HEK293 (cell line): ENCODE measurements at regions not wholly inside any gene's neighbourhood (a gene's known extent, or its start where the extent isn't known, plus 50 kb on each side); places are given as distances from the start of the nearest gene placed in this dataset.

Experiments
- CTCF ChIA-PET: fragments of 350-600 bp; formaldehyde crosslinking; extraction: SDS; loops from one replicate; lab custom pipeline; 2021; ENCODE audit warnings: antibody characterized with exemption; lab: Yijun Ruan, JAX
- POLR2A ChIA-PET: fragments of 300-600 bp; formaldehyde crosslinking; extraction: SDS; loops from one replicate; lab custom pipeline; 2020; ENCODE audit warnings: antibody characterized with exemption, inconsistent platforms; lab: Yijun Ruan, JAX
- H3K27ac ChIP-seq: fragments of 200-500 bp; sonication (Bioruptor generic); 2 replicates; pipeline ENCODE4 v1.5.1; 2014; ENCODE audit warnings: low read depth, low read length, control low read depth, inconsistent platforms; ENCODE audit errors: extremely low read depth
- H3K36me3 ChIP-seq, 2 experiments: fragments of 200-500 bp in 1 of 2; sonication (Bioruptor generic) in 1 of 2; 1 replicate in 1 of 2; 2 replicates in 1 of 2; pipeline ENCODE4 v1.5.1; 2014 to 2017; ENCODE audit warnings: inconsistent platforms in 2 of 2, low read length in 2 of 2; ENCODE audit not compliant: control insufficient read depth in 2 of 2, insufficient read depth in 1 of 2
- H3K4me1 ChIP-seq: fragments of 200-500 bp; sonication (Bioruptor generic); 2 replicates; pipeline ENCODE4 v1.5.1; 2014; ENCODE audit warnings: mild to moderate bottlenecking, low read length, inconsistent platforms; ENCODE audit not compliant: control insufficient read depth, insufficient read depth
- H3K4me3 ChIP-seq: 2 replicates; pipeline ENCODE4 v1.5.1; 2011; ENCODE audit warnings: low read depth, mild to moderate bottlenecking, control low read depth, low read length, moderate library complexity
- H3K9me3 ChIP-seq: fragments of 200-500 bp; sonication (Bioruptor generic); 2 replicates; pipeline ENCODE4 v1.5.1; 2014; ENCODE audit warnings: low read depth, low read length, inconsistent platforms; ENCODE audit not compliant: control insufficient read depth, insufficient read depth
- AEBP2 ChIP-seq: fragments of 450-650 bp; formaldehyde crosslinking; IDR thresholded peaks from 2 replicates; pipeline ENCODE4 v1.5.1; 2016; ENCODE audit warnings: missing biosample characterization, missing genetic modification characterization, borderline replicate concordance
- EGR2 ChIP-seq: fragments of 450-650 bp; formaldehyde crosslinking; IDR thresholded peaks from 2 replicates; pipeline ENCODE4 v1.5.1; 2016; ENCODE audit warnings: low read depth, missing biosample characterization, missing genetic modification characterization
- GLIS2 ChIP-seq: fragments of 450-650 bp; formaldehyde crosslinking; IDR thresholded peaks from 2 replicates; pipeline ENCODE4 v1.5.1; 2016; ENCODE audit warnings: missing biosample characterization, missing genetic modification characterization
- HOXD13 ChIP-seq: sonication (generic); formaldehyde crosslinking; IDR thresholded peaks from 2 replicates; pipeline ENCODE4 v1.8.0; 2022; ENCODE audit warnings: missing genetic modification reagents, borderline replicate concordance
- KLF9 ChIP-seq: fragments of 450-650 bp; formaldehyde crosslinking; IDR thresholded peaks from 2 replicates; pipeline ENCODE4 v1.5.1; 2016; ENCODE audit warnings: missing biosample characterization, missing genetic modification characterization, low read depth
- PRDM6 ChIP-seq: fragments of 450-650 bp; formaldehyde crosslinking; IDR thresholded peaks from 2 replicates; pipeline ENCODE4 v1.5.1; 2017; ENCODE audit warnings: missing biosample characterization, missing genetic modification characterization
- SCRT2 ChIP-seq: fragments of 450-650 bp; formaldehyde crosslinking; IDR thresholded peaks from 2 replicates; pipeline ENCODE4 v1.5.1; 2016; ENCODE audit warnings: missing biosample characterization, missing genetic modification characterization
- TCF7L2 ChIP-seq: IDR thresholded peaks from 2 replicates; pipeline ENCODE4 v1.6.1; 2011; ENCODE audit warnings: low read depth, mild to moderate bottlenecking, inconsistent platforms, low read length, moderate library complexity, borderline replicate concordance
- TSHZ1 ChIP-seq: fragments of 450-650 bp; formaldehyde crosslinking; IDR thresholded peaks from 2 replicates; pipeline ENCODE4 v1.5.1; 2016; ENCODE audit warnings: missing biosample characterization, missing genetic modification characterization, borderline replicate concordance
- ZBTB20 ChIP-seq: fragments of 450-650 bp; formaldehyde crosslinking; IDR thresholded peaks from 2 replicates; pipeline ENCODE4 v1.5.1; 2016; ENCODE audit warnings: missing biosample characterization, missing genetic modification characterization
- ZEB2 ChIP-seq: fragments of 450-650 bp; formaldehyde crosslinking; IDR thresholded peaks from 2 replicates; pipeline ENCODE4 v1.5.1; 2016; ENCODE audit warnings: missing biosample characterization, missing genetic modification characterization
- ZFP3 ChIP-seq: fragments of 450-650 bp; formaldehyde crosslinking; IDR thresholded peaks from 2 replicates; pipeline ENCODE4 v1.5.1; 2016; ENCODE audit warnings: low read depth, missing biosample characterization, missing genetic modification characterization
- ZNF114 ChIP-seq: fragments of 450-650 bp; formaldehyde crosslinking; IDR thresholded peaks from 2 replicates; pipeline ENCODE4 v1.5.0; 2017; ENCODE audit warnings: missing biosample characterization, missing genetic modification characterization
- ZNF140 ChIP-seq: fragments of 450-650 bp; formaldehyde crosslinking; IDR thresholded peaks from 2 replicates; pipeline ENCODE4 v1.5.1; 2016; ENCODE audit warnings: missing biosample characterization, missing genetic modification characterization
- ZNF157 ChIP-seq: fragments of 450-650 bp; formaldehyde crosslinking; IDR thresholded peaks from 2 replicates; pipeline ENCODE4 v1.5.1; 2016; ENCODE audit warnings: missing biosample characterization, missing genetic modification characterization
- ZNF184 ChIP-seq: fragments of 450-650 bp; IDR thresholded peaks from 2 replicates; pipeline ENCODE4 v1.5.1; 2018; ENCODE audit warnings: missing biosample characterization, mild to moderate bottlenecking, missing genetic modification characterization
- ZNF302 ChIP-seq: fragments of 450-650 bp; formaldehyde crosslinking; IDR thresholded peaks from 2 replicates; pipeline ENCODE4 v1.5.1; 2016; ENCODE audit warnings: missing biosample characterization, missing genetic modification characterization, low read depth
- ZNF324 ChIP-seq: fragments of 450-650 bp; formaldehyde crosslinking; IDR thresholded peaks from 2 replicates; pipeline ENCODE4 v1.5.1; 2016; ENCODE audit warnings: missing biosample characterization, missing genetic modification characterization
- ZNF423 ChIP-seq: fragments of 450-650 bp; formaldehyde crosslinking; IDR thresholded peaks from 2 replicates; pipeline ENCODE4 v1.5.1; 2016; ENCODE audit warnings: missing biosample characterization, missing genetic modification characterization
- ZNF449 ChIP-seq: fragments of 450-650 bp; formaldehyde crosslinking; IDR thresholded peaks from 2 replicates; pipeline ENCODE4 v1.5.1; 2017; ENCODE audit warnings: missing biosample characterization, mild to moderate bottlenecking, missing genetic modification characterization, moderate library complexity
- ZNF561 ChIP-seq: fragments of 450-650 bp; IDR thresholded peaks from 2 replicates; pipeline ENCODE4 v1.5.1; 2018; ENCODE audit warnings: missing biosample characterization, missing genetic modification characterization, borderline replicate concordance
- ZNF747 ChIP-seq: fragments of 450-650 bp; formaldehyde crosslinking; IDR thresholded peaks from 2 replicates; pipeline ENCODE4 v1.5.1; 2016; ENCODE audit warnings: missing biosample characterization, missing genetic modification characterization
- ZNF830 ChIP-seq: fragments of 450-650 bp; IDR thresholded peaks from 2 replicates; pipeline ENCODE4 v1.5.0; 2018; ENCODE audit warnings: missing biosample characterization, missing genetic modification characterization, low read depth, mild to moderate bottlenecking, moderate library complexity

- CTCF ChIA-PET = no interaction called here
- POLR2A ChIA-PET = no interaction called here
- Histone ChIP-seq H3K36me3 (no peaks in the 10 kb centered on the region), H3K27ac (no peak overlapping the region), H3K9me3 (no peaks in the 10 kb centered on the region), H3K4me3 (no peak overlapping the region)
- TF ChIP-seq GLIS2 (tag by site-specific recombination) (no peak), ZNF423 (tag by site-specific recombination) (no peak), AEBP2 (tag by site-specific recombination) (no peak), ZNF324 (tag by site-specific recombination) (no peak), ZNF561 (tag by site-specific recombination) (no peak), ZNF830 (tag by site-specific recombination) (no peak)
- TF ChIP-seq, all 188 proteins: peak for 0
- H3K4me1 ChIP-seq = no peaks in the 10 kb centered on the region
Measured at GRCh38 chr2:129658430-129658829, 321.0 kb upstream of the RAB6C start.

GRCh38 chr2:129661935-129662334, 317.5 kb upstream of the RAB6C start:
- H3K4me3 ChIP-seq = no peak overlapping the region
- CTCF ChIA-PET = interaction anchor here (0.6 to 0.8 kb wide), 3 partner anchors 13 to 1599 kb away, joined by 3 read pairs; no protein-coding TSS in a partner anchor
- H3K4me1 ChIP-seq = no peaks in the 10 kb centered on the region
- POLR2A ChIA-PET = no interaction called here
- H3K27ac ChIP-seq = no peak overlapping the region
- H3K9me3 ChIP-seq = no peaks in the 10 kb centered on the region
- H3K36me3 ChIP-seq = no peaks in the 10 kb centered on the region
- TF ChIP-seq ZNF561 (tag by site-specific recombination) (no peak), AEBP2 (tag by site-specific recombination) (no peak), TSHZ1 (no peak)
- TF ChIP-seq, all 188 proteins: peak for 0

- Histone ChIP-seq H3K4me3 (no peak overlapping the region), H3K9me3 (no peaks in the 10 kb centered on the region), H3K36me3 (no peaks in the 10 kb centered on the region), H3K4me1 (no peaks in the 10 kb centered on the region), H3K27ac (no peak overlapping the region)
- POLR2A ChIA-PET = no interaction called here
- CTCF ChIA-PET = no interaction called here
- TF ChIP-seq SCRT2 (tag by site-specific recombination) = no peak
- no peak for TF ChIP-seq KLF9 (tag by site-specific recombination)
- no peak for TF ChIP-seq GLIS2 (tag by site-specific recombination)
- TF ChIP-seq ZNF449 (tag by site-specific recombination) = no peak
- TF ChIP-seq ZNF747 (tag by site-specific recombination) = no peak
- no peak for TF ChIP-seq ZNF157 (tag by site-specific recombination)
- no peak for TF ChIP-seq EGR2 (tag by site-specific recombination)
- TF ChIP-seq ZNF114 (tag by site-specific recombination) = no peak
- TF ChIP-seq ZEB2 (tag by site-specific recombination) = no peak
- TF ChIP-seq ZBTB20 (tag by site-specific recombination) = no peak
- TF ChIP-seq PRDM6 (tag by site-specific recombination) = no peak
- TF ChIP-seq ZNF140 (tag by site-specific recombination) = no peak
- no peak for TF ChIP-seq ZNF184 (tag by site-specific recombination)
- no peak for TF ChIP-seq HOXD13
- TF ChIP-seq ZNF302 (tag by site-specific recombination) = no peak
- no peak for TF ChIP-seq TCF7L2
- no peak for TF ChIP-seq ZFP3
Measured at GRCh38 chr2:129667577-129667976, 311.9 kb upstream of the RAB6C start.
